Fibroblast of lung (primary cell): ENCODE measurements at regions not wholly inside any gene's neighbourhood (a gene's known extent, or its start where the extent isn't known, plus 50 kb on each side); places are given as distances from the start of the nearest gene placed in this dataset.

ENCODE experiments used
- EZH2 ChIP-seq: IDR thresholded peaks from 2 replicates; pipeline ENCODE4 v1.5.1; 2012; ENCODE audit warnings: low read length, control low read depth, mild to moderate bottlenecking; ENCODE audit errors: missing control alignments
- TF ChIP-seq, protein P1 (sequence below), 2 donors: IDR thresholded peaks in 1 of 2; conservative IDR thresholded peaks in 1 of 2; 1 replicate in 1 of 2; 2 replicates in 1 of 2; pipeline ENCODE4 v1.5.1; 2011 to 2012; ENCODE audit warnings: low read length in 2 of 2, control low read depth in 1 of 2, inconsistent platforms in 1 of 2, low read depth in 1 of 2, mild to moderate bottlenecking in 1 of 2

DNA sequence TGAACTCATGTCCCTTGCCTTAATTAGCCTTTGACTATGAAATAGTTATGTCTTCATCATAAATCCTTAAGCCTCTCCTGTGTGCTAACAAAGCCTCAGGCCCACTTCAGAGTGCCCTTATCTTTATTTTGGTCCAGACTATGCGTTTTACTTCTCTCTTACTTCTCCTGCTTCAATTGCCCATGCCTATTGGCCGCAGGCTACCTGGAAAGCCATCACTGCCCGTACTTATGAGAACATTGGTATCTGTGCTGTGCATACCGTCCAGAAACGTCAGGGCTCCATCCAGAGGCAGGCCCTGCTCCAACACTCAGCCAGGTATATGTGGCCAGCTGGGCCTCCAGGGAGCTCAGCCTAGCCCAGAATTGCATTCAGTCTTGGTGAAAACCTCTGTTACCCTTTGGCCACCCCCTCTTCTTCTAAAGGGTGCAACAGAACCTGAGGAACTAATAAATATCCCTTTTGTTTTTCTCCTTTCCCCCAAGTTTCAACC, 212.4 kb upstream of the MTPN start:
- TF ChIP-seq, protein P1, sequence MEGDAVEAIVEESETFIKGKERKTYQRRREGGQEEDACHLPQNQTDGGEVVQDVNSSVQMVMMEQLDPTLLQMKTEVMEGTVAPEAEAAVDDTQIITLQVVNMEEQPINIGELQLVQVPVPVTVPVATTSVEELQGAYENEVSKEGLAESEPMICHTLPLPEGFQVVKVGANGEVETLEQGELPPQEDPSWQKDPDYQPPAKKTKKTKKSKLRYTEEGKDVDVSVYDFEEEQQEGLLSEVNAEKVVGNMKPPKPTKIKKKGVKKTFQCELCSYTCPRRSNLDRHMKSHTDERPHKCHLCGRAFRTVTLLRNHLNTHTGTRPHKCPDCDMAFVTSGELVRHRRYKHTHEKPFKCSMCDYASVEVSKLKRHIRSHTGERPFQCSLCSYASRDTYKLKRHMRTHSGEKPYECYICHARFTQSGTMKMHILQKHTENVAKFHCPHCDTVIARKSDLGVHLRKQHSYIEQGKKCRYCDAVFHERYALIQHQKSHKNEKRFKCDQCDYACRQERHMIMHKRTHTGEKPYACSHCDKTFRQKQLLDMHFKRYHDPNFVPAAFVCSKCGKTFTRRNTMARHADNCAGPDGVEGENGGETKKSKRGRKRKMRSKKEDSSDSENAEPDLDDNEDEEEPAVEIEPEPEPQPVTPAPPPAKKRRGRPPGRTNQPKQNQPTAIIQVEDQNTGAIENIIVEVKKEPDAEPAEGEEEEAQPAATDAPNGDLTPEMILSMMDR (conservative IDR thresholded peaks at IDR 0.05 in 1 of 2, IDR thresholded peaks at IDR 0.05 in 1 of 2; ENCODE audit: low read depth in 1 of 2, low read length in 2 of 2): no peak
- no peak for TF ChIP-seq EZH2
